GM12878 (cell line): ENCODE measurements at regions not wholly inside any gene's neighbourhood (a gene's known extent, or its start where the extent isn't known, plus 50 kb on each side); places are given as distances from the start of the nearest gene placed in this dataset.

ENCODE experiments used
- ATAC-seq: fragments of 200-7000 bp; cut with Tn5 transposase; 3 replicates; pipeline ENCODE4 v1.9.1; 2020; ENCODE audit warnings: mild to moderate bottlenecking, moderate library complexity
- BruUV-seq: library from RNA; stranded (reverse); fragments of 400-500 nt; replicated peaks from 2 replicates; lab custom pipeline; 2021; lab: Mats Ljungman, UMichigan
- CTCF ChIA-PET: fragments of 300-600 bp; sonication (Branson Sonifier 250); formaldehyde crosslinking; extraction: SDS; loops from one replicate; lab custom pipeline; 2021; ENCODE audit warnings: inconsistent platforms; lab: Yijun Ruan, JAX
- POLR2A ChIA-PET: fragments of 350-600 bp; formaldehyde crosslinking; extraction: SDS; loops from one replicate; lab custom pipeline; 2021; ENCODE audit warnings: inconsistent platforms; lab: Charles Lee
- RAD21 ChIA-PET: fragments of 300-600 bp; sonication (Branson Sonifier 250); formaldehyde crosslinking; loops from one replicate; lab custom pipeline; 2023; ENCODE audit warnings: antibody characterized with exemption; ENCODE audit not compliant: unreplicated experiment; lab: Charles Lee
- SMC1A ChIA-PET: fragments of 300-600 bp; sonication (Branson Sonifier 250); formaldehyde crosslinking; loops from one replicate; lab custom pipeline; 2023; ENCODE audit not compliant: unreplicated experiment, uncharacterized antibody; lab: Charles Lee
- DNase-seq: peaks from one replicate; pipeline ENCODE4 v3.0.0-alpha.2; 2011; ENCODE audit warnings: low read depth, low spot score
- FAIRE-seq: peaks from 3 replicates; lab custom pipeline; 2011; peaks lifted over from hg19 to GRCh38; lab: Jason Lieb, UNC
- H2AFZ ChIP-seq: 2 replicates; pipeline ENCODE4 v1.6.0; 2011; ENCODE audit warnings: low read depth, low read length, control low read depth; ENCODE audit not compliant: control insufficient read depth
- H3K27ac ChIP-seq: 2 replicates; pipeline ENCODE4 v1.5.1; 2011; ENCODE audit warnings: control low read depth; ENCODE audit not compliant: control insufficient read depth, insufficient read depth
- H3K27me3 ChIP-seq, 2 experiments: replicated peaks in 1 of 2; 2 replicates each; pipeline versions ENCODE4 v1.6.0 to v1.6.1; 2011; ENCODE audit warnings: low read length in 1 of 2; ENCODE audit not compliant: control insufficient read depth in 2 of 2, insufficient read depth in 2 of 2
- H3K36me3 ChIP-seq, 2 experiments: 2 replicates each; pipeline ENCODE4 v1.5.1; 2011; ENCODE audit warnings: low read length in 1 of 2; ENCODE audit not compliant: control insufficient read depth in 2 of 2, insufficient read depth in 2 of 2
- H3K4me1 ChIP-seq: 2 replicates; pipeline ENCODE4 v1.6.1; 2011; ENCODE audit warnings: mild to moderate bottlenecking, low read length, moderate library complexity, mixed read lengths; ENCODE audit not compliant: control insufficient read depth, insufficient read depth
- H3K4me2 ChIP-seq: 2 replicates; pipeline ENCODE4 v1.6.0; 2011; ENCODE audit warnings: control low read depth; ENCODE audit not compliant: control insufficient read depth, insufficient read depth
- H3K4me3 ChIP-seq: fragments of 200-600 bp; sonication (generic); 2 replicates; pipeline ENCODE4 v1.5.1; 2016
- H3K79me2 ChIP-seq: 2 replicates; pipeline ENCODE4 v1.6.0; 2011; ENCODE audit warnings: low read length; ENCODE audit not compliant: control insufficient read depth, insufficient read depth
- H3K9ac ChIP-seq: 2 replicates; pipeline ENCODE4 v1.8.0; 2011; ENCODE audit warnings: low read length, control low read depth, mixed read lengths; ENCODE audit not compliant: control insufficient read depth, insufficient read depth
- H3K9me3 ChIP-seq: replicated peaks from 3 replicates; pipeline ENCODE4 v1.5.1; 2011; ENCODE audit warnings: mild to moderate bottlenecking, low read length; ENCODE audit not compliant: control insufficient read depth, insufficient read depth
- H4K20me1 ChIP-seq: 2 replicates; pipeline ENCODE4 v1.6.0; 2011; ENCODE audit not compliant: control insufficient read depth, insufficient read depth
- ASH2L ChIP-seq: fragments of 300-600, 200-600 bp; sonication (generic); IDR thresholded peaks from 2 replicates; pipeline ENCODE4 v1.6.1; 2017; ENCODE audit warnings: low read depth, mild to moderate bottlenecking, borderline replicate concordance
- RUNX3 ChIP-seq: IDR thresholded peaks from 2 replicates; pipeline ENCODE4 v1.6.1; 2012; ENCODE audit warnings: low read length, inconsistent platforms
- SPI1 ChIP-seq: IDR thresholded peaks from 2 replicates; pipeline ENCODE4 v1.6.1; 2011; ENCODE audit warnings: low read depth, mild to moderate bottlenecking, low read length, moderate library complexity, borderline replicate concordance; ENCODE audit not compliant: insufficient read depth
- ZNF384 ChIP-seq: IDR thresholded peaks from 2 replicates; pipeline ENCODE4 v1.6.1; 2012; ENCODE audit warnings: low read depth, mild to moderate bottlenecking, low read length, improper control_type of control experiment, borderline replicate concordance
- WGBS: methylation state at CpG from one replicate; pipeline ENCODE4 v1.1.6; 2016; ENCODE audit warnings: low lambda C conversion rate; ENCODE audit not compliant: insufficient replicate concordance, insufficient coverage; ENCODE audit errors: missing lambda C conversion rate; 5-methylcytosine and 5-hydroxymethylcytosine counted together
- in situ Hi-C: fragments of 300-500 bp; cut with MboI; formaldehyde crosslinking; loops from 9 replicates; pipeline ENCODE4 v1.14.3; 2018; ENCODE audit warnings: mixed read lengths
- intact Hi-C: fragments of 100-400 bp; cut with micrococcal nuclease; formaldehyde crosslinking; loops from one replicate; pipeline ENCODE4 v1.14.2; 2022; ENCODE audit not compliant: unreplicated experiment
- TF ChIP-seq, protein P1 (sequence below): fragments of 450-650 bp; formaldehyde crosslinking; IDR thresholded peaks from 2 replicates; pipeline ENCODE4 v1.4.0; 2022; ENCODE audit warnings: mild to moderate bottlenecking, moderate library complexity

DNA sequence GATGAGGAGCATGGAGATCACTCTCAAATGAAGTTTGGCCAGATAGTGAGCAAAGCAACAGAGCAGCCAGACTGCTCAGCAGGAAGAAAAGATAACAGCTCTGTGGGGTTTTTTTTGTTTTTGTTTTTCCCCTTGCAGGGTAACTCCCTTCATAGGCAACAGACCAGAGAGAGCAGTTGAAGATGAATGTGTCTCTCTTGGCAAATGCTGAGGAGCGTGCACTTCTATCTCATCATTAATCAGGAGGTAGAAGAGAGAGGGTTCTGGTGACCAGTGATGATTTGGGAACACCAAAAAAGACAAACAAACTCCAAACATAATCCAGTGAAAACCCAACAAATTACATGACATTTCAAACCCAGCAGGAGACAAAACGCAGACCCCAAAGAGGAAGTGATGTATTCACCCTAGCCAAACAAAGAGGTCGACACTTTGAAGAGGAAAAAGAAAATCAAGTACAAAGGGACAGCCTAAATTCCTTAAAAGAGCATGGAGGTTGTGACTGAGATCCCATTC, 66.2 kb upstream of the RREB1 start:
- SMC1A ChIA-PET: no interaction called here
- no peak overlapping the region for H3K27ac ChIP-seq

More for the DNA sequence above, 66.2 kb upstream of the RREB1 start:
- no peaks in the 10 kb centered on the region for H3K4me1 ChIP-seq
- TF ChIP-seq RUNX3 (0 out of 2 replicates have a peak, but pooled peaks have one; percentile 13), ZNF384 (peak; percentile 23; the same call in 1 of the 2 replicates), SPI1 (peak; percentile 76; the same call in 1 of the 2 replicates), ASH2L (no peak)
- TF ChIP-seq, protein P1, sequence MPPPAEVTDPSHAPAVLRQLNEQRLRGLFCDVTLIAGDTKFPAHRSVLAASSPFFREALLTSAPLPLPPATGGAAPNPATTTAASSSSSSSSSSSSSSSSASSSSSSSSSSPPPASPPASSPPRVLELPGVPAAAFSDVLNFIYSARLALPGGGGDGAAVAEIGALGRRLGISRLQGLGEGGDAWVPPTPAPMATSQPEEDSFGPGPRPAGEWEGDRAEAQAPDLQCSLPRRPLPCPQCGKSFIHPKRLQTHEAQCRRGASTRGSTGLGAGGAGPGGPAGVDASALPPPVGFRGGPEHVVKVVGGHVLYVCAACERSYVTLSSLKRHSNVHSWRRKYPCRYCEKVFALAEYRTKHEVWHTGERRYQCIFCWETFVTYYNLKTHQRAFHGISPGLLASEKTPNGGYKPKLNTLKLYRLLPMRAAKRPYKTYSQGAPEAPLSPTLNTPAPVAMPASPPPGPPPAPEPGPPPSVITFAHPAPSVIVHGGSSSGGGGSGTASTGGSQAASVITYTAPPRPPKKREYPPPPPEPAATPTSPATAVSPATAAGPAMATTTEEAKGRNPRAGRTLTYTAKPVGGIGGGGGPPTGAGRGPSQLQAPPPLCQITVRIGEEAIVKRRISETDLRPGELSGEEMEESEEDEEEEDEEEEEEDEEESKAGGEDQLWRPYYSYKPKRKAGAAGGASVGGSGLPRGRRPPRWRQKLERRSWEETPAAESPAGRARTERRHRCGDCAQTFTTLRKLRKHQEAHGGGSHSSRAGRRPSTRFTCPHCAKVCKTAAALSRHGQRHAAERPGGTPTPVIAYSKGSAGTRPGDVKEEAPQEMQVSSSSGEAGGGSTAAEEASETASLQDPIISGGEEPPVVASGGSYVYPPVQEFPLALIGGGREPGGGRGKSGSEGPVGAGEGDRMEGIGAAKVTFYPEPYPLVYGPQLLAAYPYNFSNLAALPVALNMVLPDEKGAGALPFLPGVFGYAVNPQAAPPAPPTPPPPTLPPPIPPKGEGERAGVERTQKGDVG (CRISPR knock-in tag): no peak
- H3K4me2 ChIP-seq: peak overlapping the region; percentile 27; the same call in 1 of the 2 replicates
- peak; percentile 84 for ATAC-seq
- H4K20me1 ChIP-seq: no peaks in the 10 kb centered on the region
- no peaks in the 10 kb centered on the region; a peak in 1 of 4 replicates for H3K27me3 ChIP-seq
- in situ Hi-C loops: no loop called here
- no peak overlapping the region for H3K9ac ChIP-seq
- H3K79me2 ChIP-seq: no peaks in the 10 kb centered on the region
- no peaks in the 10 kb centered on the region for H3K9me3 ChIP-seq
- no peaks in the 10 kb centered on the region for H3K36me3 ChIP-seq
- intact Hi-C loops: no loop called here
- H3K4me3 ChIP-seq: no peak overlapping the region
- no peak for DNase-seq
- ChIA-PET CTCF (no interaction called here), POLR2A (no interaction called here), RAD21 (no interaction called here)
- peak overlapping the region; percentile 74 for H2AFZ ChIP-seq
- 23% methylated on average over 3 of the region's 3 CpGs for WGBS
- no TSS peak for BruUV-seq
- no peak for FAIRE-seq
